Colonic mucosa (tissue), 4 donors: ENCODE measurements at regions not wholly inside any gene's neighbourhood (a gene's known extent, or its start where the extent isn't known, plus 50 kb on each side); places are given as distances from the start of the nearest gene placed in this dataset.

Experiments
- DNase-seq: peaks from one replicate; pipeline ENCODE4 v3.0.0-alpha.2; 2020
- H3K27ac ChIP-seq: fragments of 200-600 bp; one replicate; pipeline ENCODE4 v1.8.0; 2021
- H3K27me3 ChIP-seq: fragments of 200-600 bp; one replicate; pipeline ENCODE4 v1.8.0; 2021
- H3K36me3 ChIP-seq: fragments of 200-600 bp; one replicate; pipeline ENCODE4 v1.8.0; 2021
- H3K4me1 ChIP-seq: fragments of 200-600 bp; one replicate; pipeline ENCODE4 v1.8.0; 2021; ENCODE audit warnings: mild to moderate bottlenecking
- H3K4me3 ChIP-seq: fragments of 200-600 bp; one replicate; pipeline ENCODE4 v1.8.0; 2021
- H3K9ac ChIP-seq, 2 donors: one replicate each; pipeline ENCODE4 v1.7.0; 2013; ENCODE audit warnings: control low read depth in 2 of 2, low read depth in 2 of 2, low read length in 2 of 2
- H3K9me3 ChIP-seq: fragments of 200-600 bp; one replicate; pipeline ENCODE4 v1.8.0; 2021
- intact Hi-C: fragments of 100-400 bp; cut with DNase I; formaldehyde crosslinking; loops from one replicate; pipeline ENCODE4 v1.14.1; 2022
- TF ChIP-seq, protein P1 (sequence below): fragments of 200-600 bp; IDR thresholded peaks from one replicate; pipeline ENCODE4 v1.8.0; 2022; ENCODE audit warnings: antibody characterized with exemption, mild to moderate bottlenecking
- donor health status: healthy.
- donor health status: DM: no; HTN: no; CAD: no.
- donor health status: DM: no; HTN: no; CAD: no.

GRCh38 chr5:159746707-159747106 is 169.6 kb upstream of the ADRA1B start:
- no peak for DNase-seq
- no peak overlapping the region for H3K9ac ChIP-seq
- no peak overlapping the region for H3K27ac ChIP-seq
- H3K9me3 ChIP-seq: no peaks in the 10 kb centered on the region
- TF ChIP-seq, protein P1, sequence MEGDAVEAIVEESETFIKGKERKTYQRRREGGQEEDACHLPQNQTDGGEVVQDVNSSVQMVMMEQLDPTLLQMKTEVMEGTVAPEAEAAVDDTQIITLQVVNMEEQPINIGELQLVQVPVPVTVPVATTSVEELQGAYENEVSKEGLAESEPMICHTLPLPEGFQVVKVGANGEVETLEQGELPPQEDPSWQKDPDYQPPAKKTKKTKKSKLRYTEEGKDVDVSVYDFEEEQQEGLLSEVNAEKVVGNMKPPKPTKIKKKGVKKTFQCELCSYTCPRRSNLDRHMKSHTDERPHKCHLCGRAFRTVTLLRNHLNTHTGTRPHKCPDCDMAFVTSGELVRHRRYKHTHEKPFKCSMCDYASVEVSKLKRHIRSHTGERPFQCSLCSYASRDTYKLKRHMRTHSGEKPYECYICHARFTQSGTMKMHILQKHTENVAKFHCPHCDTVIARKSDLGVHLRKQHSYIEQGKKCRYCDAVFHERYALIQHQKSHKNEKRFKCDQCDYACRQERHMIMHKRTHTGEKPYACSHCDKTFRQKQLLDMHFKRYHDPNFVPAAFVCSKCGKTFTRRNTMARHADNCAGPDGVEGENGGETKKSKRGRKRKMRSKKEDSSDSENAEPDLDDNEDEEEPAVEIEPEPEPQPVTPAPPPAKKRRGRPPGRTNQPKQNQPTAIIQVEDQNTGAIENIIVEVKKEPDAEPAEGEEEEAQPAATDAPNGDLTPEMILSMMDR: no peak
- no peaks in the 10 kb centered on the region for H3K36me3 ChIP-seq
- H3K4me3 ChIP-seq: no peak overlapping the region
- no peaks in the 10 kb centered on the region for H3K4me1 ChIP-seq
- H3K27me3 ChIP-seq: no peaks in the 10 kb centered on the region
- intact Hi-C loops: no loop called here

- TF ChIP-seq, protein P1: no peak
- Histone ChIP-seq H3K4me1 (no peaks in the 10 kb centered on the region), H3K27ac (no peak overlapping the region), H3K4me3 (no peak overlapping the region), H3K36me3 (no peaks in the 10 kb centered on the region), H3K9me3 (no peaks in the 10 kb centered on the region), H3K27me3 (no peaks in the 10 kb centered on the region), H3K9ac (no peak overlapping the region)
- DNase-seq: no peak
- intact Hi-C loops: no loop called here
Observed at GRCh38 chr5:159749146-159749545, 167.1 kb upstream of the ADRA1B start.

DNA sequence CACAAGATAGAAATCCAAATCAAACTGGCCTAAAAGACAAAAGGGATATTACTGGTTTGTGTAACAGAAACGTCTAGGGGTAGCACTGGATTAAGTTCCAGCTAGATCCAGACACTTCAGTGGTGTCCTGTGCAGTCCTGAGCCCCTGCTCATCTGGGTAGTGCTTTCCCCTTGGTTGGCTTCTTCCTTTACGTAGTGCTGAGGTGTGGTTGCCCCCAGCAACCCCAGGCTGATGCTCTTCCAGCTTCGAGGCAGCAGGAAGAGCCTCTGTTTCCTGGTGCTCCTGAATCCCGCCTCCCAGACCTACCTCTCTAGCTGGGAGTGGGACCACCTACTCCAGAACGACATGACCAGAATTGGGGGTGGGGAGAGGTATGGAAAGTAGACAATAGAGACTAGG is 166.1 kb upstream of the ADRA1B start:
- no peak overlapping the region for H3K4me3 ChIP-seq
- intact Hi-C loops: no loop called here
- H3K27me3 ChIP-seq: no peaks in the 10 kb centered on the region
- DNase-seq: no peak
- H3K4me1 ChIP-seq: no peaks in the 10 kb centered on the region
- H3K9me3 ChIP-seq: no peaks in the 10 kb centered on the region
- TF ChIP-seq, protein P1: no peak
- no peaks in the 10 kb centered on the region for H3K36me3 ChIP-seq
- no peak overlapping the region for H3K27ac ChIP-seq
- no peak overlapping the region for H3K9ac ChIP-seq

- H3K27ac ChIP-seq: no peak overlapping the region
- H3K9me3 ChIP-seq: no peaks in the 10 kb centered on the region
- H3K36me3 ChIP-seq: no peaks in the 10 kb centered on the region
- intact Hi-C loops: no loop called here
- no peak overlapping the region for H3K9ac ChIP-seq
- TF ChIP-seq, protein P1: no peak
- DNase-seq: no peak
- H3K4me3 ChIP-seq: no peak overlapping the region
- H3K4me1 ChIP-seq: no peaks in the 10 kb centered on the region
- H3K27me3 ChIP-seq: no peaks in the 10 kb centered on the region
Observed at GRCh38 chr5:159751459-159751858, 164.8 kb upstream of the ADRA1B start.

DNA sequence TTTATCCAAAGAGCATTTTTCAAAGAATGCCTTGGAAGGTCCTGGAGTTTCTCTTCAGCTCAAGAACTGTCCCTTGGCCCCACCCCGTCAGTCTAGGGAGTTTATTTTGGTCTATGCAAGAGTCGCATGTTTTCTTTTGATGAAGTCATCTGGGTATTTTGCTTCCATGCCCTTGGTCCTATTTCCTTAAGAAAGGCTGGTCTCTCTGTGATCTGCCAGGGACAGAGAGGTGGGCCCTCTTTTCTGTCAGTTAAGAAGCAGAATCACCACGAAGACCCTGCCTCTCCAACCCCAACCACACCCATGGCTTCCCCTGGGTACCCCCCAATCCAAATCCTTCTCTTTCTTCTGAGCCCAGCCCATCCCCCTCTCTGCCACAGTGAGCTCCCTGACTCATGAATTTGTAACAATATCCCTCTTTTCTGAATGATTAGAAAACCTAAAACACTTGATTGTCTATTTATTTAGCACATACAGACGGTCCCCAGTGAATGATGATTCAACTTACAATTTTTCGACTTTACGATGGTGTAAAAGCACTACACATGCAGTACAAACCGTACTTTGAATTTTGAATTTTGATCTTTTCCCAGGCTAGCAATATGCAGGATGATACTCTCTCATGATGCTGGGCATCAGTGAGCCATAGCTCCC is 163.5 kb upstream of the ADRA1B start:
- Histone ChIP-seq H3K36me3 (no peaks in the 10 kb centered on the region), H3K27ac (no peak overlapping the region), H3K9ac (no peak overlapping the region), H3K4me1 (no peaks in the 10 kb centered on the region), H3K4me3 (no peak overlapping the region), H3K27me3 (no peaks in the 10 kb centered on the region), H3K9me3 (no peaks in the 10 kb centered on the region)
- DNase-seq: no peak
- TF ChIP-seq, protein P1: no peak
- intact Hi-C loops: no loop called here
